ENCODE measurements at regions not wholly inside any gene's neighbourhood (a gene's known extent, or its start where the extent isn't known, plus 50 kb on each side); places are given as distances from the start of the nearest gene placed in this dataset.

DNA sequence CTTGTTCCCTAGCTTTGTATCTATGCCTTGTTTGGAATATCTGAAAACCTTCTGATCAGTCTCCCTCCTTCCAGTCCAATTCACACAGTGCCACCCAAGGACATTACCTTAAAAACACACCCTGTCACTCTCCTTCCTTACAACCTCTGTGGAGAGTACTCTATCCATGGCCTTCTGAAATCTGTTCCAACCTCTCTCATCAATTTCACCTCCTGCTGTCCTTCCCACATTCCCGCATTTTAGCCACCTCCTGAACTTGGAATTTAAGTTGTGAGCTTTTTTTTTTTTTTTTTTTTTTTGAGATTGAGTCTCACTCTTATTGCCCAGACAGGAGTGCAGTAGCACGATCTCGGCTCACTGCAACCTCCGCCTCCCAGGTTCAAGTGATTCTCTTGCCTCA lies 824.8 kb downstream of the METTL15 start:
- no peaks in the 10 kb centered on the region for H3K9me3 Mint-ChIP-seq (ENCODE audit: low read depth, unreplicated experiment)
- CTCF ChIA-PET: interaction anchor here (0.7 kb wide), 1 partner anchor 14 kb away, joined by 6 read pairs; no protein-coding TSS in a partner anchor
- intact Hi-C loops (cut with micrococcal nuclease; ENCODE audit: unreplicated experiment): no loop called here
- H3K4me3 Mint-ChIP-seq (ENCODE audit: low read depth, unreplicated experiment): no peak overlapping the region
- peaks cover 25% of the 10 kb centered on the region for H3K4me1 Mint-ChIP-seq (ENCODE audit: low read depth, unreplicated experiment)
- BruUV-seq (replicated peaks): no TSS peak
- H3K27me3 Mint-ChIP-seq (ENCODE audit: unreplicated experiment): no peaks in the 10 kb centered on the region
- DNase-seq: no peak
- H3K27ac Mint-ChIP-seq (ENCODE audit: unreplicated experiment): peak overlapping the region; percentile 3
- TF ChIP-seq CTCF (IDR thresholded peaks at IDR 0.05; ENCODE audit: unreplicated experiment): no peak
- H3K36me3 Mint-ChIP-seq (ENCODE audit: insufficient read depth, unreplicated experiment): no peaks in the 10 kb centered on the region

DNA sequence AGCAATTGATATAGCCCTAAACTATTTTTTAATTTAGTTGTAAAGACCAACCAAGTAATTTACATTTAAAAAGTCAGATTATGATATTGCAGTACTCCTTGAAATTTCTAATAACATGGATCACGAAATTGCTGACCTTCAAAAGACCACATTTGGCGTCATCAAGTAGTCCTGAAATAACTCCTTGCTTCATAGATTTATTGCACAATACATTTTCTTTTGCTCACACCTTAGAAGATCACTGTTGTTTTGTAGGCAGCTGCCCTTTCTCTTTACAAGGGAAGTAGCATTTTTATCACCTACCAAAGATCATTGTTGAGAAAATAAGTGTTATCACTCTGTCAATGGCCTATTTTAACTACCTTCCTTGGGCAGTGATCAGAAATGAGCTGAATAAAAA lies 815.8 kb downstream of the METTL15 start:
- no peaks in the 10 kb centered on the region for H3K36me3 Mint-ChIP-seq (ENCODE audit: insufficient read depth, unreplicated experiment)
- H3K9me3 Mint-ChIP-seq (ENCODE audit: low read depth, unreplicated experiment): no peaks in the 10 kb centered on the region
- no peak overlapping the region for H3K27ac Mint-ChIP-seq (ENCODE audit: unreplicated experiment)
- BruUV-seq (replicated peaks): no TSS peak
- intact Hi-C loops (cut with micrococcal nuclease; ENCODE audit: unreplicated experiment): no loop called here
- no peaks in the 10 kb centered on the region for H3K27me3 Mint-ChIP-seq (ENCODE audit: unreplicated experiment)
- no peak for DNase-seq
- H3K4me1 Mint-ChIP-seq (ENCODE audit: low read depth, unreplicated experiment): peaks cover under 1% of the 10 kb centered on the region
- no peak overlapping the region for H3K4me3 Mint-ChIP-seq (ENCODE audit: low read depth, unreplicated experiment)
- CTCF ChIA-PET: no interaction called here
- TF ChIP-seq CTCF (IDR thresholded peaks at IDR 0.05; ENCODE audit: unreplicated experiment): no peak

DNA sequence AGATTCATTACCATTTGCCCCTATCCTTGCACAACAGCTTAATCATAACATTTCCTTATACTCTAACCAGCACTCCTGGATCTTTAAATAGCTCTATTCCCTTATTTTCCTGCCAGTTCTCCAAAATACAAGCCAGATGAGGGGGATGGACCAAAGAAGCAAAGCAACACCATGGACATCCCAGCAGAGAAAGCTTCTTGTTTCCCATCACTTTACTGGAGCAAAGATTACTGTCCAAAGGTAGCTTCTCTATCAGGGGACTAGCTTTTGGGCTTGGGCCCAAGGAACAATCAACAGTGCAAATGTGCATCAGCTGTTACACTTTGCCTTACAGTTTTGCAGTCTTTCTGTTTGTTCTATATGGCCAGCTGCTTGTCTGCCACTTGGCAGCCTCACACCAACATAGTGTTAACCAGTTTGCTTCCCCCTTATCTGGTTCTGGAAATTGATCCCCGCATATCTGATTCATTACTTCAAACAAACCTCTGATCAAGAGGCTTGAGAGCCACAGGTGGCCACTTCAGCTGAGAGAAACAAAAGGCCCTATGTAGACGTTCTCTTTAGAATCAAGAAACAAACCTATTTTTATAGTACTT lies 814.3 kb downstream of the METTL15 start:
- Mint-ChIP-seq H3K27ac (ENCODE audit: unreplicated experiment) (no peak overlapping the region), H3K9me3 (ENCODE audit: low read depth, unreplicated experiment) (no peaks in the 10 kb centered on the region), H3K4me1 (ENCODE audit: low read depth, unreplicated experiment) (peaks cover 10% of the 10 kb centered on the region), H3K27me3 (ENCODE audit: unreplicated experiment) (no peaks in the 10 kb centered on the region), H3K36me3 (ENCODE audit: insufficient read depth, unreplicated experiment) (no peaks in the 10 kb centered on the region), H3K4me3 (ENCODE audit: low read depth, unreplicated experiment) (no peak overlapping the region)
- CTCF ChIA-PET: no interaction called here
- DNase-seq: no peak
- no TSS peak for BruUV-seq (replicated peaks)
- TF ChIP-seq CTCF (IDR thresholded peaks at IDR 0.05; ENCODE audit: unreplicated experiment): no peak
- intact Hi-C loops (cut with micrococcal nuclease; ENCODE audit: unreplicated experiment): no loop called here

DNA sequence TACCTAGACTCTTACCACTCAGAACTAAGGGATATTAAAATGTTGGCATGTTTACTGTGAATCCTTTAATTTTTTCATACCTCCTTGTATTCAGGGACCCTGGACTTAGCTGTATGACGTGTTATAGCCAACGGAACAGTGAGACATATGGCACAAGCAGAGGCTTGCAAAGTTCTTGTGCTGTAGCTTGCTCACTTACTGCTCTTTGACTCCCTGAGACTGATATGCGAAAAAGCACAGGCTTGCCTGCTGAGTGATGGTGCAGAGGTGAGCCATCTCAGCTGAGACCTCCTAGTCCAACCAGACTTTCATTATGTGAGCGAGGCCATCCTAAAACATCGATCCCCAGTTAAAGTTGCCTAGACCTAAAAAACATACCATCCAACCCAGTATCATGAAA lies 811.0 kb downstream of the METTL15 start:
- Mint-ChIP-seq H3K27ac (ENCODE audit: unreplicated experiment) (no peak overlapping the region), H3K36me3 (ENCODE audit: insufficient read depth, unreplicated experiment) (no peaks in the 10 kb centered on the region), H3K9me3 (ENCODE audit: low read depth, unreplicated experiment) (no peaks in the 10 kb centered on the region), H3K27me3 (ENCODE audit: unreplicated experiment) (no peaks in the 10 kb centered on the region), H3K4me3 (ENCODE audit: low read depth, unreplicated experiment) (no peak overlapping the region), H3K4me1 (ENCODE audit: low read depth, unreplicated experiment) (peaks cover 10% of the 10 kb centered on the region)
- no peak for DNase-seq
- no peak for TF ChIP-seq CTCF (IDR thresholded peaks at IDR 0.05; ENCODE audit: unreplicated experiment)
- CTCF ChIA-PET: interaction anchor here (0.6 kb wide), 1 partner anchor 14 kb away, joined by 6 read pairs; no protein-coding TSS in a partner anchor
- intact Hi-C loops (cut with micrococcal nuclease; ENCODE audit: unreplicated experiment): no loop called here
- BruUV-seq (replicated peaks): no TSS peak

All from Calu3 (cell line).